Heart left ventricle (tissue), 13 donors: ENCODE measurements at regions not wholly inside any gene's neighbourhood (a gene's known extent, or its start where the extent isn't known, plus 50 kb on each side); places are given as distances from the start of the nearest gene placed in this dataset.

ENCODE experiments used
- POLR2A ChIP-seq, 2 donors: fragments of 450-650 bp; IDR thresholded peaks; one replicate each; pipeline ENCODE4 v1.6.1; 2017; ENCODE audit warnings: antibody characterized with exemption in 2 of 2, mild to moderate bottlenecking in 2 of 2, moderate library complexity in 2 of 2
- TF ChIP-seq, protein P1 (sequence below), 12 donors: fragments of 200-600 bp; sonication (generic) in 4 of 12; IDR thresholded peaks; one replicate each; pipeline versions ENCODE4 v1.5.0 to v1.8.0; 2018 to 2022; ENCODE audit warnings: antibody characterized with exemption in 12 of 12, mild to moderate bottlenecking in 5 of 12
- donor health status: ischemic (EF 13 %, LVEDD 7.1; RV severe dilation, severe dysfunction).
- donor health status: DM: no; HTN: yes; CAD: no.
- donor health status: DM: no; HTN: no; CAD: no.
- donor health status: ischemic (EF 25% LVEDD 6.9; RV normal size, moderate dysfunction).
- donor health status: ischemic (EF 25% LVEDD 5.7; RV mildly dilated, moderate dysfunction).
- donor health status: ischemic (EF 35%, LVEDD 5.7; RV mildly dilated, moderate dysfunction).
- donor health status: nonischemic (EF 11% LVEDD 7.7; RV severe dilation, severe dysfunction).
- donor health status: DM: yes; HTN: yes; CAD: no.
- donor health status: PGD.
- donor health status: ischemic (EF 29% LVEDD 5.4; RV normal size, mild dysfunction).
- donor health status: nonischemic (EF 23%, LVEDD 6.1; RV moderate dilation, normal function).

GRCh38 chr7:14048889-14049288 lies 59.4 kb upstream of the ETV1 start:
- TF ChIP-seq, protein P1, sequence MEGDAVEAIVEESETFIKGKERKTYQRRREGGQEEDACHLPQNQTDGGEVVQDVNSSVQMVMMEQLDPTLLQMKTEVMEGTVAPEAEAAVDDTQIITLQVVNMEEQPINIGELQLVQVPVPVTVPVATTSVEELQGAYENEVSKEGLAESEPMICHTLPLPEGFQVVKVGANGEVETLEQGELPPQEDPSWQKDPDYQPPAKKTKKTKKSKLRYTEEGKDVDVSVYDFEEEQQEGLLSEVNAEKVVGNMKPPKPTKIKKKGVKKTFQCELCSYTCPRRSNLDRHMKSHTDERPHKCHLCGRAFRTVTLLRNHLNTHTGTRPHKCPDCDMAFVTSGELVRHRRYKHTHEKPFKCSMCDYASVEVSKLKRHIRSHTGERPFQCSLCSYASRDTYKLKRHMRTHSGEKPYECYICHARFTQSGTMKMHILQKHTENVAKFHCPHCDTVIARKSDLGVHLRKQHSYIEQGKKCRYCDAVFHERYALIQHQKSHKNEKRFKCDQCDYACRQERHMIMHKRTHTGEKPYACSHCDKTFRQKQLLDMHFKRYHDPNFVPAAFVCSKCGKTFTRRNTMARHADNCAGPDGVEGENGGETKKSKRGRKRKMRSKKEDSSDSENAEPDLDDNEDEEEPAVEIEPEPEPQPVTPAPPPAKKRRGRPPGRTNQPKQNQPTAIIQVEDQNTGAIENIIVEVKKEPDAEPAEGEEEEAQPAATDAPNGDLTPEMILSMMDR (IDR thresholded peaks at IDR 0.05) = no peak
- TF ChIP-seq POLR2A (IDR thresholded peaks at IDR 0.05) = no peak
